ENCODE measurements at regions not wholly inside any gene's neighbourhood (a gene's known extent, or its start where the extent isn't known, plus 50 kb on each side); places are given as distances from the start of the nearest gene placed in this dataset.
"Not testable (repeated sequence)": the region's sequence is repeated elsewhere in the genome, so short reads cannot be mapped to it uniquely, and the experiment has no call there.

GRCh38 chr10:118823256-118823907, 68.6 kb upstream of the CACUL1 start:
- intact Hi-C loops (cut with micrococcal nuclease) = no loop called here
- H3K36me3 Mint-ChIP-seq = peaks cover 0 to 3% (median 0%) of the 10 kb centered on the region in 5 donors

GRCh38 chr10:118827053-118827452, 72.3 kb upstream of the CACUL1 start:
- no peak overlapping the region for H3K27ac ChIP-seq (ENCODE audit: low read depth, low read length)
- no peaks in the 10 kb centered on the region for H3K9me3 ChIP-seq (ENCODE audit: control insufficient read depth in 2 of 3, low read length in 3 of 3)
- no peaks in the 10 kb centered on the region for H3K36me3 ChIP-seq (ENCODE audit: control insufficient read depth in 2 of 3, insufficient read depth in 3 of 3, low read length in 3 of 3)
- DNase-seq (no peak), ATAC-seq (no peak)
- no peaks in the 10 kb centered on the region for H3K36me3 Mint-ChIP-seq
- H3K4me3 ChIP-seq (ENCODE audit: low read length) = no peak overlapping the region
- H3K27me3 ChIP-seq (ENCODE audit: control insufficient read depth in 2 of 2, insufficient read depth in 2 of 2, low read length in 2 of 2) = no peaks in the 10 kb centered on the region
- ChIA-PET CTCF (interaction anchor here (0.8 kb wide), 1 partner anchor 25 kb away, joined by 3 read pairs; no protein-coding TSS in a partner anchor), POLR2A (no interaction called here)
- H3K4me3 Mint-ChIP-seq = no peak overlapping the region
- H3K4me1 Mint-ChIP-seq = peaks cover 0 to 4% (median 3%) of the 10 kb centered on the region in 7 donors
- H3K27me3 Mint-ChIP-seq = peaks cover 0 to 3% (median 0%) of the 10 kb centered on the region in 5 donors
- no peak overlapping the region for H3K27ac Mint-ChIP-seq
- intact Hi-C loops (cut with micrococcal nuclease) = no loop called here
- H3K4me1 ChIP-seq (ENCODE audit: control insufficient read depth in 2 of 2, insufficient read depth in 2 of 2, low read length in 2 of 2) = no peaks in the 10 kb centered on the region
- H3K9me3 Mint-ChIP-seq = peaks cover 0 to 3% (median 0%) of the 10 kb centered on the region in 11 donors

More at GRCh38 chr10:118823256-118823907, 68.6 kb upstream of the CACUL1 start:
- no peaks in the 10 kb centered on the region for H3K36me3 ChIP-seq (ENCODE audit: control insufficient read depth in 2 of 3, insufficient read depth in 3 of 3, low read length in 3 of 3)
- ChIA-PET POLR2A (no interaction called here), CTCF (interaction anchor here (0.8 kb wide), 1 partner anchor 256 kb away, joined by 3 read pairs; no protein-coding TSS in a partner anchor)
- Mint-ChIP-seq H3K4me3 (no peak overlapping the region), H3K4me1 (peaks cover 0 to 1% (median 0%) of the 10 kb centered on the region in 7 donors), H3K27me3 (no peaks in the 10 kb centered on the region), H3K27ac (no peak overlapping the region), H3K9me3 (peaks cover 0 to 3% (median 0%) of the 10 kb centered on the region in 11 donors)
- ATAC-seq = no peak
- DNase-seq = no peak
- H3K4me3 ChIP-seq (ENCODE audit: low read length) = no peak overlapping the region
- no peaks in the 10 kb centered on the region for H3K27me3 ChIP-seq (ENCODE audit: control insufficient read depth in 2 of 2, insufficient read depth in 2 of 2, low read length in 2 of 2)
- H3K4me1 ChIP-seq (ENCODE audit: control insufficient read depth in 2 of 2, insufficient read depth in 2 of 2, low read length in 2 of 2) = no peaks in the 10 kb centered on the region
- no peaks in the 10 kb centered on the region for H3K9me3 ChIP-seq (ENCODE audit: control insufficient read depth in 2 of 3, low read length in 3 of 3)
- no peak overlapping the region for H3K27ac ChIP-seq (ENCODE audit: low read depth, low read length)

- no peak for DNase-seq
- ChIA-PET POLR2A (no interaction called here), CTCF (interaction anchor here (0.8 kb wide), 1 partner anchor 26 kb away, joined by 3 read pairs; no protein-coding TSS in a partner anchor)
- Mint-ChIP-seq H3K9me3 (peaks cover 0 to 3% (median 0%) of the 10 kb centered on the region in 11 donors), H3K4me1 (peaks cover 0 to 9% (median 8%) of the 10 kb centered on the region in 7 donors), H3K36me3 (no peaks in the 10 kb centered on the region), H3K27me3 (peaks cover 0 to 3% (median 0%) of the 10 kb centered on the region in 5 donors), H3K27ac (no peak overlapping the region), H3K4me3 (no peak overlapping the region)
- Histone ChIP-seq H3K27ac (ENCODE audit: low read depth, low read length) (no peak overlapping the region), H3K4me3 (ENCODE audit: low read length) (no peak overlapping the region), H3K4me1 (ENCODE audit: control insufficient read depth in 2 of 2, insufficient read depth in 2 of 2, low read length in 2 of 2) (no peaks in the 10 kb centered on the region), H3K27me3 (ENCODE audit: control insufficient read depth in 2 of 2, insufficient read depth in 2 of 2, low read length in 2 of 2) (no peaks in the 10 kb centered on the region), H3K9me3 (ENCODE audit: control insufficient read depth in 2 of 3, low read length in 3 of 3) (no peaks in the 10 kb centered on the region), H3K36me3 (ENCODE audit: control insufficient read depth in 2 of 3, insufficient read depth in 3 of 3, low read length in 3 of 3) (no peaks in the 10 kb centered on the region)
- intact Hi-C loops (cut with micrococcal nuclease) = no loop called here
- no peak for ATAC-seq
Observed at GRCh38 chr10:118827466-118828155, 72.8 kb upstream of the CACUL1 start.

GRCh38 chr10:118832241-118832651, 77.5 kb upstream of the CACUL1 start:
- no peaks in the 10 kb centered on the region for H3K4me1 ChIP-seq (ENCODE audit: control insufficient read depth in 2 of 2, insufficient read depth in 2 of 2, low read length in 2 of 2)
- Mint-ChIP-seq H3K27ac (peak overlapping the region in 4 of 9 donors; percentile 26 to 56 (median 28)), H3K36me3 (no peaks in the 10 kb centered on the region), H3K4me1 (peaks cover 0 to 9% (median 7%) of the 10 kb centered on the region in 7 donors), H3K9me3 (peaks cover 0 to 2% (median 0%) of the 10 kb centered on the region in 11 donors), H3K27me3 (peaks cover 0 to 3% (median 0%) of the 10 kb centered on the region in 5 donors), H3K4me3 (peak overlapping the region in 9 of 10 donors; percentile 8 to 69 (median 47))
- intact Hi-C loops (cut with micrococcal nuclease) = no loop called here
- no peaks in the 10 kb centered on the region for H3K27me3 ChIP-seq (ENCODE audit: control insufficient read depth in 2 of 2, insufficient read depth in 2 of 2, low read length in 2 of 2)
- no peak overlapping the region for H3K4me3 ChIP-seq (ENCODE audit: low read length)
- ChIA-PET POLR2A (interaction anchor here (0.7 kb wide), 1 partner anchor 58 kb away, joined by 3 read pairs; no protein-coding TSS in a partner anchor), CTCF (no interaction called here)
- no peak overlapping the region for H3K27ac ChIP-seq (ENCODE audit: low read depth, low read length)
- H3K9me3 ChIP-seq (ENCODE audit: control insufficient read depth in 2 of 3, low read length in 3 of 3) = no peaks in the 10 kb centered on the region
- ATAC-seq (peak; percentile 41), DNase-seq (no peak)
- H3K36me3 ChIP-seq (ENCODE audit: control insufficient read depth in 2 of 3, insufficient read depth in 3 of 3, low read length in 3 of 3) = no peaks in the 10 kb centered on the region

- POLR2A ChIA-PET; H3K4me1 ChIP-seq (ENCODE audit: control insufficient read depth in 2 of 2, insufficient read depth in 2 of 2, low read length in 2 of 2); ATAC-seq; H3K27ac Mint-ChIP-seq; CTCF ChIA-PET; H3K27me3 Mint-ChIP-seq; H3K27ac ChIP-seq (ENCODE audit: low read depth, low read length); H3K36me3 Mint-ChIP-seq; intact Hi-C loops (cut with micrococcal nuclease); H3K4me1 Mint-ChIP-seq; DNase-seq; H3K4me3 Mint-ChIP-seq; H3K27me3 ChIP-seq (ENCODE audit: control insufficient read depth in 2 of 2, insufficient read depth in 2 of 2, low read length in 2 of 2); H3K4me3 ChIP-seq (ENCODE audit: low read length); H3K9me3 ChIP-seq (ENCODE audit: control insufficient read depth in 2 of 3, low read length in 3 of 3); H3K36me3 ChIP-seq (ENCODE audit: control insufficient read depth in 2 of 3, insufficient read depth in 3 of 3, low read length in 3 of 3): not testable (repeated sequence)
- peaks cover 0 to 12% (median 1%) of the 10 kb centered on the region in 11 donors for H3K9me3 Mint-ChIP-seq
Observed at GRCh38 chr10:118834370-118834769, 79.6 kb upstream of the CACUL1 start.

- no peaks in the 10 kb centered on the region for H3K4me1 ChIP-seq (ENCODE audit: control insufficient read depth in 2 of 2, insufficient read depth in 2 of 2, low read length in 2 of 2)
- Mint-ChIP-seq H3K9me3 (peaks cover 0 to 17% (median 1%) of the 10 kb centered on the region in 11 donors), H3K36me3 (peaks cover 0 to 7% (median 0%) of the 10 kb centered on the region in 5 donors), H3K4me1 (peaks cover 6 to 17% (median 9%) of the 10 kb centered on the region in 7 donors), H3K4me3 (no peak overlapping the region), H3K27ac (no peak overlapping the region), H3K27me3 (peaks cover 0 to 3% (median 0%) of the 10 kb centered on the region in 5 donors)
- no peaks in the 10 kb centered on the region for H3K36me3 ChIP-seq (ENCODE audit: control insufficient read depth in 2 of 3, insufficient read depth in 3 of 3, low read length in 3 of 3)
- ATAC-seq (no peak), DNase-seq (no peak)
- no peaks in the 10 kb centered on the region for H3K9me3 ChIP-seq (ENCODE audit: control insufficient read depth in 2 of 3, low read length in 3 of 3)
- no peak overlapping the region for H3K4me3 ChIP-seq (ENCODE audit: low read length)
- no peaks in the 10 kb centered on the region for H3K27me3 ChIP-seq (ENCODE audit: control insufficient read depth in 2 of 2, insufficient read depth in 2 of 2, low read length in 2 of 2)
- ChIA-PET CTCF (no interaction called here), POLR2A (no interaction called here)
- no peak overlapping the region for H3K27ac ChIP-seq (ENCODE audit: low read depth, low read length)
- intact Hi-C loops (cut with micrococcal nuclease) = no loop called here
Observed at GRCh38 chr10:118835682-118836326, 81.0 kb upstream of the CACUL1 start.

Measured in naive thymus-derived CD4-positive, alpha-beta T cell (primary cell).